ENCODE measurements at regions not wholly inside any gene's neighbourhood (a gene's known extent, or its start where the extent isn't known, plus 50 kb on each side); places are given as distances from the start of the nearest gene placed in this dataset.

GRCh38 chr4:177671387-177671786 is 229.2 kb upstream of the AGA start:
- no peak overlapping the region for H3K14ac ChIP-seq (replicated peaks; ENCODE audit: low read depth, low read length)
- H3K27ac ChIP-seq (ENCODE audit: insufficient read depth, low read length) = no peak overlapping the region
- no peaks in the 10 kb centered on the region for H4K20me1 ChIP-seq (ENCODE audit: insufficient read depth, low read length)
- H4K91ac ChIP-seq (ENCODE audit: insufficient read depth, low read depth, low read length) = no peak overlapping the region
- H3K18ac ChIP-seq (ENCODE audit: low read depth, low read length) = no peak overlapping the region
- no peak for ATAC-seq (ENCODE audit: low read depth)
- no peak overlapping the region for H2AK5ac ChIP-seq (ENCODE audit: low read depth, low read length)
- H4K8ac ChIP-seq (ENCODE audit: low read depth in 2 of 2, low read length in 2 of 2) = no peak overlapping the region
- H2BK5ac ChIP-seq (ENCODE audit: low read depth, low read length, poor library complexity, severe bottlenecking) = no peak overlapping the region
- WGBS, 2 experiments (ENCODE audit: extremely low coverage in 2 of 2, insufficient read length in 1 of 2) = 90% methylated on average over 2 of the region's 3 CpGs; no CpG with 5 or more reads in 1 of the 2 experiments
- H3K56ac ChIP-seq (ENCODE audit: extremely low read depth, insufficient read depth, low read length) = no peak overlapping the region
- no peak overlapping the region for H3K4ac ChIP-seq (ENCODE audit: low read depth, low read length)
- H3K4me1 ChIP-seq (ENCODE audit: control insufficient read depth, insufficient read depth, low read length) = no peaks in the 10 kb centered on the region
- in situ Hi-C loops (cut with MboI; ENCODE audit: low sequenced_read_pairs) = no loop called here
- H3K4me2 ChIP-seq (ENCODE audit: low read depth, low read length) = no peak overlapping the region
- CTCF ChIA-PET = no interaction called here
- no peaks in the 10 kb centered on the region for H3K9me3 ChIP-seq (ENCODE audit: control insufficient read depth, insufficient read depth, low read length)
- no peak overlapping the region for H3K23ac ChIP-seq (ENCODE audit: low read depth, low read length)
- H2AK9ac ChIP-seq (replicated peaks; ENCODE audit: low read depth, low read length, poor library complexity) = no peak overlapping the region
- H2AFZ ChIP-seq (replicated peaks; ENCODE audit: low read length, poor library complexity) = no peak overlapping the region
- no peak for DNase-seq
- H3K9ac ChIP-seq (ENCODE audit: low read depth, low read length) = no peak overlapping the region
- H2BK120ac ChIP-seq (ENCODE audit: low read depth, low read length) = no peak overlapping the region
- H2BK15ac ChIP-seq (ENCODE audit: low read depth, low read length) = no peak overlapping the region; the same call in 2 of the 3 replicates
- H3K27me3 ChIP-seq (ENCODE audit: control insufficient read depth, insufficient read depth, low read length) = no peaks in the 10 kb centered on the region
- TF ChIP-seq MAFK (IDR thresholded peaks at IDR 0.05; ENCODE audit: low read depth, low read length) (no peak), POLR2A (IDR thresholded peaks at IDR 0.05; ENCODE audit: low read depth, low read length) (no peak), MXI1 (IDR thresholded peaks at IDR 0.05; ENCODE audit: borderline replicate concordance, low read depth, low read length) (no peak), MAZ (IDR thresholded peaks at IDR 0.05; ENCODE audit: borderline replicate concordance, low read depth, low read length) (no peak), CHD1 (IDR thresholded peaks at IDR 0.05; ENCODE audit: low read depth, low read length) (no peak), RCOR1 (IDR thresholded peaks at IDR 0.05; ENCODE audit: insufficient replicate concordance, low read length) (no peak), FOS (IDR thresholded peaks at IDR 0.05; ENCODE audit: low read depth, low read length) (no peak), BHLHE40 (IDR thresholded peaks at IDR 0.05; ENCODE audit: low read depth, low read length) (no peak), NFE2L2 (IDR thresholded peaks at IDR 0.05; ENCODE audit: low read depth, low read length) (no peak), CEBPB (IDR thresholded peaks at IDR 0.05; ENCODE audit: low read depth, low read length) (no peak), RFX5 (IDR thresholded peaks at IDR 0.05; ENCODE audit: low read depth, low read length) (no peak), SMC3 (IDR thresholded peaks at IDR 0.05; ENCODE audit: low read depth, low read length) (no peak), RAD21 (IDR thresholded peaks at IDR 0.05; ENCODE audit: low read length) (no peak)
- TF ChIP-seq, protein P1, sequence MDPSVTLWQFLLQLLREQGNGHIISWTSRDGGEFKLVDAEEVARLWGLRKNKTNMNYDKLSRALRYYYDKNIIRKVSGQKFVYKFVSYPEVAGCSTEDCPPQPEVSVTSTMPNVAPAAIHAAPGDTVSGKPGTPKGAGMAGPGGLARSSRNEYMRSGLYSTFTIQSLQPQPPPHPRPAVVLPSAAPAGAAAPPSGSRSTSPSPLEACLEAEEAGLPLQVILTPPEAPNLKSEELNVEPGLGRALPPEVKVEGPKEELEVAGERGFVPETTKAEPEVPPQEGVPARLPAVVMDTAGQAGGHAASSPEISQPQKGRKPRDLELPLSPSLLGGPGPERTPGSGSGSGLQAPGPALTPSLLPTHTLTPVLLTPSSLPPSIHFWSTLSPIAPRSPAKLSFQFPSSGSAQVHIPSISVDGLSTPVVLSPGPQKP (IDR thresholded peaks at IDR 0.05; ENCODE audit: borderline replicate concordance, low read depth, low read length) = no peak
- TF ChIP-seq, protein P2, sequence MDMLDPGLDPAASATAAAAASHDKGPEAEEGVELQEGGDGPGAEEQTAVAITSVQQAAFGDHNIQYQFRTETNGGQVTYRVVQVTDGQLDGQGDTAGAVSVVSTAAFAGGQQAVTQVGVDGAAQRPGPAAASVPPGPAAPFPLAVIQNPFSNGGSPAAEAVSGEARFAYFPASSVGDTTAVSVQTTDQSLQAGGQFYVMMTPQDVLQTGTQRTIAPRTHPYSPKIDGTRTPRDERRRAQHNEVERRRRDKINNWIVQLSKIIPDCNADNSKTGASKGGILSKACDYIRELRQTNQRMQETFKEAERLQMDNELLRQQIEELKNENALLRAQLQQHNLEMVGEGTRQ (IDR thresholded peaks at IDR 0.05; ENCODE audit: low read depth, low read length) = no peak
- TF ChIP-seq, protein P3, sequence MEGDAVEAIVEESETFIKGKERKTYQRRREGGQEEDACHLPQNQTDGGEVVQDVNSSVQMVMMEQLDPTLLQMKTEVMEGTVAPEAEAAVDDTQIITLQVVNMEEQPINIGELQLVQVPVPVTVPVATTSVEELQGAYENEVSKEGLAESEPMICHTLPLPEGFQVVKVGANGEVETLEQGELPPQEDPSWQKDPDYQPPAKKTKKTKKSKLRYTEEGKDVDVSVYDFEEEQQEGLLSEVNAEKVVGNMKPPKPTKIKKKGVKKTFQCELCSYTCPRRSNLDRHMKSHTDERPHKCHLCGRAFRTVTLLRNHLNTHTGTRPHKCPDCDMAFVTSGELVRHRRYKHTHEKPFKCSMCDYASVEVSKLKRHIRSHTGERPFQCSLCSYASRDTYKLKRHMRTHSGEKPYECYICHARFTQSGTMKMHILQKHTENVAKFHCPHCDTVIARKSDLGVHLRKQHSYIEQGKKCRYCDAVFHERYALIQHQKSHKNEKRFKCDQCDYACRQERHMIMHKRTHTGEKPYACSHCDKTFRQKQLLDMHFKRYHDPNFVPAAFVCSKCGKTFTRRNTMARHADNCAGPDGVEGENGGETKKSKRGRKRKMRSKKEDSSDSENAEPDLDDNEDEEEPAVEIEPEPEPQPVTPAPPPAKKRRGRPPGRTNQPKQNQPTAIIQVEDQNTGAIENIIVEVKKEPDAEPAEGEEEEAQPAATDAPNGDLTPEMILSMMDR (conservative IDR thresholded peaks at IDR 0.05; ENCODE audit: low read depth, low read length) = no peak
- no peak overlapping the region for H2BK20ac ChIP-seq (ENCODE audit: low read depth, low read length)
- dilution Hi-C loops (cut with HindIII; ENCODE audit: low sequenced_read_pairs, unreplicated experiment) = no loop called here
- no peaks in the 10 kb centered on the region for H3K9me1 ChIP-seq (ENCODE audit: insufficient read depth, low read length)
- no TSS peak for BruUV-seq (replicated peaks)
- POLR2A ChIA-PET (ENCODE audit: unreplicated experiment) = no interaction called here
- intact Hi-C loops (cut with micrococcal nuclease) = no loop called here
- no peak overlapping the region for H3K4me3 ChIP-seq (ENCODE audit: insufficient read depth, low read depth, low read length)
- no peak overlapping the region for H4K5ac ChIP-seq (ENCODE audit: low read depth, low read length)
- no peaks in the 10 kb centered on the region for H3K36me3 ChIP-seq (ENCODE audit: control insufficient read depth, insufficient read depth, low read length)
- no peaks in the 10 kb centered on the region for H3K79me1 ChIP-seq (ENCODE audit: low read depth in 1 of 2, low read length in 2 of 2)

Measured in IMR-90 (cell line).